HG02642 (cell line): ENCODE measurements at regions not wholly inside any gene's neighbourhood (a gene's known extent, or its start where the extent isn't known, plus 50 kb on each side); places are given as distances from the start of the nearest gene placed in this dataset.
"Not testable (repeated sequence)": the region's sequence is repeated elsewhere in the genome, so short reads cannot be mapped to it uniquely, and the experiment has no call there.

Experiments
- ATAC-seq: cut with Tn5 transposase; IDR thresholded peaks from one replicate; pipeline ENCODE4 v1.9.1; 2021; ENCODE audit warnings: mild to moderate bottlenecking; ENCODE audit not compliant: unreplicated experiment, poor library complexity

DNA sequence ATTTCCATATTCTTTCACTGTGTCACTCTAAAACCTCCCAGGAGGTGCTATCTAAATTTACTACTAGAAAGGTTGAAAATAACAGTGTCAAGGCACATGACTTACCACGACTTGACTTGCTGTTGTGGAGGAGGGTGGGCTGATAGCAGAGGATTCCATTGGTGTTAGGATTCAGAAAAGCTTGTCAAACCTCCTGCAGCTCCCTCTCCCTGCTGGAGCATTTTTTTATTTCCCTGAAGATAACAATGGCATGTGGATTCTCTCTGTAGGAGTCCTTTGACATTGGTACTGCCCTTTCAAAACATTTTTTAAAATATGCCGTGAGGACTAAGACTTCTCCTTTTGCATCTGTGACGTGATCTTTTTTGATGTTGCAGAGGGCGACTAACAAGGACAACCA lies 696.9 kb upstream of the GYPC start:
- no peak for ATAC-seq

DNA sequence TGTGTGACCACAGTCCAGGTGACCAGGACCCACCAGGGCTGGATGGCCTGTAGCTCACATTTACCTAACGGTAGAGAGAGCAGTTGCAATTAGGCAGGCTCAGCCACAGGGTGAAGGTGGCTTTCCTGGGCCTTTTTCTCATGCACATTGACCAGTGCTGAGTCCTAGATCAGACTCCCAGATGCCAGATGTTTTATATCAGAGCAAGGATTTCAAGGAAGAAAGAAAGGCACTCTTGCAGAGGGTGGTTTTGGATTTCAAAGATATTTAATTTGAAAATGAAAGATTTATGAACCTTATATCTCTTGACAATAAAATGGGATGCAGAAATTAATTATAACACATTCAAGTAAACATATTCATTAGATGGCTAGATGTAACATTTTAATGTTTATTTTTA lies 694.2 kb upstream of the GYPC start:
- ATAC-seq = no peak

- no peak for ATAC-seq
These were observed 676.1 kb upstream of the GYPC start for GRCh38 chr2:125979886-125980285.

GRCh38 chr2:125983364-125983763 lies 672.6 kb upstream of the GYPC start:
- ATAC-seq = no peak

- ATAC-seq = no peak
These were observed 626.6 kb upstream of the GYPC start for GRCh38 chr2:126029316-126029715.

DNA sequence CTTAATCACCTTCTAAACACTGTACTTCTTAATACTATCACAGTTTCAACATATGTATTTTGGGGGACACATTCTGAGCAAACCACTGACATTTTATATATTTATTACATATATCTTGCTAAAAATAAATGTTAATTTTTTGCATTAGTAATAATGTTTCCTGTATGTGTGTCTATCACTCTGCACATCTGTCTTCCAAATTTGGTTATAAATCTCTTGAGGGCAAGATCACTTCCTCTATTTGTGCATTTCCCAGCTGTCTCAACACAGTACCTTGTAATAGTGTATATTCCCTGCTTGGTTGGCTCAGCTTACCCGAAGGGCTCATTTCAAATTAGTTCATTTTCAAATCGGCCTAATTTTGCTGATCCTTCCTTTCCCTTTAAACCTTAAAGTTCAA lies 617.1 kb upstream of the GYPC start:
- peak; percentile 45 for ATAC-seq

DNA sequence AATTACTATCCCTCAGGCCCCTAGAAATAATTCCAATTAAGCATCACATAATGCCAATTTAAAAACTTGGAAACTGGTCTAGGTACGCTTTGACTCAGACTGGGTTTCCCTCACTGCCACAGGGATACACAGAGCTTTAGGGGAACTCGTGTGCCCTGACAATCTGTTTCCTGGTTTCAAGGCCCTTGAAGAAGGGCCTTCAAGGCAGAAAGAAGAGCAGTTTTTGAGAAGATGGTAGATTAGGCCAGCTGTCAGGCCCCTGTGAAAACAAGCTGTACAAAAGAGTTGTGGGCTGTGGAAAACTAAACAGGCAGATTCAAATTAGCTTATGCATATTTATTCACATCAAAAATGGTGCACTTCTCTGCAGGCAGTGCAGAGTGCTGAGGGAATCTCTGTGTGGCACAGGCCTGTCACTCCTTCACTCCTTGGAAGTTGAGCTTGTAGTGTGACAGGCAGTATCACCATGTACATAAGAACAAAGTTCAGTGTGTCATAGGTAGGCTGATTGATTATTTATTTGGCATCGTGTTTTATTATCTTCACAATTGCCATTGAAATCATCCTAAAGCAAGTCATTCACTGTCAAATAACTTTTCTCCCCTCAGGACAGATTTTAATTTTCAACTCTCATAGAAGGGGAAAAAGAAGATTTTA lies 614.4 kb upstream of the GYPC start:
- ATAC-seq = no peak

DNA sequence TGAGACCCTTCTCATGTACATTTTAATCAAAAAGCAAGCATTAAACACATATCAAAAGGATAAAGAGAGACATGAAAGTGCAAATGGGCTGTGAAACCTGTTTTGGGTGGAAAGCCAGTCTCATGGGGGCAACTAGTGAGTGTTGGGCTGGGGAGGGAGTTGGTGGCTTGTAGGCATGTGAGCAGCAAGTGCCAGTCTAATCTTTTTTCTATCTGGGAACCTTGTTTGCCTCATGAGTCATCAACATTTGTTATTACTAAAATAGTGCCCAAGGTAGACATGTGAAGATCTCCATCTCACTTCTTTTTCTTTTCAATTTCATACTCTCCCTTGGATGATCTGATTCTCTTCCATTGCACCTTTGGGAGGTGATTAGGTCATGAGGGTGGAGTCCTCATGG lies 613.9 kb upstream of the GYPC start:
- no peak for ATAC-seq

- ATAC-seq = no peak
These were observed 607.2 kb upstream of the GYPC start for GRCh38 chr2:126048719-126049118.

DNA sequence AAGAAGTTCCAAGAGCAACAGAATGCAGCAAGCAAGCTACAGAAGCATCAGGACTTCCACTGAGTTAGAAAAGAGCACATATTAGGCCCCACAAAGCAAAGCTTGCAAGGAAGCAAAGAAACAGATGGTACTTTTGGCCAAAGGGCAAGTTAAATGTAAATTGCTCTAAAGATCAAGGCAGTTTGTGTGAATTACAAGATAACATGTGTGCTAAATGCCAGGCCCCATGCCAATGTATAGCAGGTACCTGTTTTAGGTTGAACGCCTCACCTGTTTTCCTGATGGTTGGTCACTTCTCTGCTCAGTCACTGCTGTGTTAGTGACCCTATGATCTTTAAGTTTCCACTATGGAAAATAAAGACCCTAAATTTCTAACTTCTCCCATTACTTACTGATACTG lies 606.5 kb upstream of the GYPC start:
- no peak for ATAC-seq

- no peak for ATAC-seq
These were observed 604.8 kb upstream of the GYPC start for GRCh38 chr2:126050991-126051736.

- ATAC-seq = not testable (repeated sequence)
These were observed 604.2 kb upstream of the GYPC start for GRCh38 chr2:126051737-126052240.

DNA sequence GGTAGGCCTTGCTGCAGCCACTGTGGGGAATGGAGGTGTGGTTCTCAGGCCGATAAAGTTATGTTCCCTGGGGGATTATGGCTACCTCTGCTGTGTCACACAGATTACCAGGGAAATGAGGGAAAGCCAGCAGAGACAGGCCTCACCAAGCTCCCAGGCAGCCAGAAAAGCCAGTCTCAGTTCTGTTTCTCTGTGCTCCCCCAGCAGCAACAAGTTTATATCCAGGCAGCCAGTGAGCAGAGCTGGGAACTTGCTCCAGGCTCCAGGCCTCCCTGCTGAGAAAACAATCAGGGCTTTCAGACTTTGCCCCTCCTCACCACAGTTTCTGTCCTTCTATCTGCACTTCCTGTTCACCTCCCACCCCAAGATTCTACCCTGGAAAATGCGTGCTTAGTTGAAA lies 596.6 kb upstream of the GYPC start:
- no peak for ATAC-seq

DNA sequence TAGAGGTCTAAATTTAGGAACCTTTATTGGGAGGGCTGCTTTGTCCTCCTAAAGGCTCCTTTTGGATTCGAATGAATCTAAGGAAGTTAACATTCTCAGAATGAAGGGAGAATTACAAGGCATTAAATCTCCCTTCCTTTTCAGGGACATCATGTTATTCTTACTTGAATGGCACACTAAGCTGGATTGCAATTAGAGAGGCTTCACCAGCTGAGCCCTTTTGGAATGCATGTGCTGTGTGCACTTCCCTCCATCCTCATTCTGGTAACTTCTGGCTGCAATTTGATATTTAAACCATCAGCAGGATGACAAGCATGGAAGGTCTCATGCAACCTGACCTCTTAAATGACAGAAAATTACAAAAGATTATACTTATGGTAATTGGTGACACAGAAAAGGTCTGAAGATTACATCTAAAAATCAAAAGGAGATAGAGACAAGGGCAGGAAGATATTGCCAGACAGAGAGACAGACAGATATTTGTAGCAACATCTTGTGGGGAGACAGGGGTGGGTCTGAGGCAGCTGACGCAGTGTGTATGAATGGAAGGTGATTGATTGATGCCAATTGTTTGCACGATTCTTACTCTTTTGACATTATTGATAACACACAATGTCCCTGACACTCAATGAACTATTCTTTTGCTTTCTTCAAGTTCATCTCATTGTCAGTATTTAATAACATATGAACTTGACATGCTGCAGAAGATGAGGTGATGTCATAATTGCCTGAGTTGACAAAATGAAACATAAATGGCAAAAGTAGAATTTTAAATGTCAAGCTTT lies 570.8 kb upstream of the GYPC start:
- no peak for ATAC-seq

DNA sequence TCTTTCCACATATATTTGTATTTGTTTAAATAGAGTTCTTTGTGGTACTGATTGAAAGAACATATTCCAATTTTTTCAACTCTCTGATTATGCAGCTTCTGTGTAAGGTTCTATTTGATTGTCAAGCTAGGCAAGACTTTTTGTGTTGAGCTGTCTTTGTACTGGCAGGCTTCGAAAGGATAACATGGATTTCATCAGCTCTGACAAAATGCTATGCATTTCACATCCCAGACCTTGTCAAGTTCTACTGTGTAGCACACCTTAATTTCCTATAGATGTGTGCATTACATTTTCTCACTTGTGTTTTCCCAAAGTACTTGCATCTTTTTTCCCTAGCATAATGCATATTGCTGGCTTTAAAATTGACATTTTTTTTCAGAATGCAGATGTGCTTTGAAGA lies 555.0 kb upstream of the GYPC start:
- no peak for ATAC-seq

DNA sequence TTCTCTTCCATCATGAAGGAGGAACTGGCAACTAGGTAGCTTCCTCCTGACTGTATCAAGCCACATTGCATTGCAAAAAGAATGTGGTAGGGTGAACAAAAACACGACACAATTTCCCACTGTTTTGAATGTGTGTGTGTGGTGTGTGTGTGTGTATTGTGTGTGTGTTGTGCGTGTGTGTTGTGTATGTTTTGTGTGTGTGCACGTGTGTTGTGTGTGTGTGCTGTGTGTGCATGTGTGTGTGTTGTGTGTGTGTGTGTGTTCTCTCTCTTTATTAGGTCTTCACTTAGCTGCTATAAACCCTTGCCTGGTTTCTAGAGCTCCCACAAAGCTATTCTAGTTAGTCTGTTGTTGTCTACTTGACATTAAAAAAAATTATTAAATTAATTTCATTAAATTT lies 550.0 kb upstream of the GYPC start:
- no peak for ATAC-seq

- ATAC-seq = no peak
These were observed 548.1 kb upstream of the GYPC start for GRCh38 chr2:126107883-126108282.

DNA sequence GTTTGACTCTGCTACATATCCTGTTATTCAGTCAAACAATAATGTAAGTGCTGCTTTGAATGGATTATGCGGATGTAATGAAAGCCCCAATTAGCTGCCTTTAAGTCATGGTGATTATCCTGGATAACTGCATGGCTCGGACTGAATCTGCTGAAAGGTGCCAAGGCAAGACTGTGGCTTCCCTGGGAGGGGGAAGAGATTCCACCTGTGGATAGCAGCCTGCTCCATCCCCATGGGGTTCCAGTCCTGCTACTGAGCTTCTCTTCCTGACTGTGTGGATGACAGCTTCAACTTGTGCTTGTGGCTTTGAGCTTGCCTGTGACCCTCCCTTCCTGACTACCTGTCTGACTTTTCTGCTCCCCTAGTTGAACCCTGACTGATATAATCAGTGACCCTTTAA lies 540.0 kb upstream of the GYPC start:
- no peak for ATAC-seq

DNA sequence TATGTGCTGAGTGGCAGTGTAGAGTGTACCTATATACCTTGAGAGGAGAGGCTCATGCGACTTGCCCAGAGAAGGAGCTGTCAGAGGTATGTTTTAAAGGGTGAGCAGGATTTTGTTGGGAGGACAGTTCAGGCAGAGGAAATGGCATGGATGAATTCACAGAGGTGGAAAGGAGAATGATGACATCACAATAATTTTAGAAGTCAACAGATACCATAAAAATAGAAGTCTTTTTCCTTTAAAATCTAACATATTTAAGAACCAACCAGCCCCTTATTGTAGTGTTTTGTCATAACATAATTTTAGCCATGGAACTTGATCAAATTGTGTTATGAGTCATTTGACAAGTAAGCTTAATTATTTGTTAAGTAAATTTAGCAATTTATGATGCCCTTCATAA lies 538.1 kb upstream of the GYPC start:
- ATAC-seq = no peak

DNA sequence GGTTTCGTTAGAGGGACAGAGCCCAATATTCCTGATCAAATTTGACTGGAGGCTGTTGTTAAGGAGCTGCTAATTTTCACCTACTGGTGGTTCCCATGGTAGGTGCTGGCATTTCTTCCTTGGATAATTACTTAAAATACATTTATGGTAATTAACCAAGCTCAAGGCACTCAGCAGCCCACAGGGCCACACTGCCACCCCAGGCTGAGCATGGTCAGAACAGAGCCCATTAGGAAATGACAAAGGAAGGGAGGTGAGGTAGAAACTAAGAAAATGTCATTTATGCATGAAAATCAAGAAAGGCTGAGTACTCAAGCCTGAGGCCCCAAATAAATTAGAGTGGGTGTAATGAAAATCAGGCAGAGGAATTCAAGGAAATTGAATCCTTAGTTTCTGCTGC lies 510.2 kb upstream of the GYPC start:
- no peak for ATAC-seq

DNA sequence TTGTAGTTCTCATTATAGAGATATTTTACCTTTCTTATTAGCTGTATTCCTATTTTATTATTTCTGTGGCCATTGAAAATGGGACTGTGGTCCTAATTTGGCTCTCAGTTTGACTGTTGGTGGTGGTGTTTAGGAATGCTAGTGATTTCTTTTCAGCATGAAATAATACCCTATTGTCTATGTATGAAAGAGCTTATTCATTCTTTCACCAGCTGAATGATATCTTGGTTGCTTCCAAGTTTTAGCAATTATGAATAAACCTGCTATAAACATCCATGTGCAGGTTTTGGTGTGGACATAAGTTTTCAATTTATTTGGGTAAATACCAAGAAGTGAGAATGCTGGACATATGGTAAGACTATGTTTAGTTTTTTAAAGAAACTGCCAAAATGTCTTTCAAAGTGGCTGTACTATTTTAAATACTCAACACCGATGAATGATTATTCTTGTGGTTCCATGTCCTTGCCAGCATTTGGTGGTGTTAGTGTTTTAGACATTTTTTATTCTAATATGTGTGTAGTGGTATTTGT lies 501.6 kb upstream of the GYPC start:
- ATAC-seq = no peak
